Fibroblast of lung (primary cell): ENCODE measurements at regions not wholly inside any gene's neighbourhood (a gene's known extent, or its start where the extent isn't known, plus 50 kb on each side); places are given as distances from the start of the nearest gene placed in this dataset.
A peak's percentile ranks its signal among the peaks of the same experiment; 100 is the strongest.

Experiments
- DNase-seq, 2 donors: peaks; one replicate each; pipeline versions ENCODE4 v3.0.0 to v3.0.0-alpha.2; 2010; ENCODE audit warnings: low read depth in 2 of 2
- H2AFZ ChIP-seq: 2 replicates; pipeline ENCODE4 v1.5.1; 2012; ENCODE audit warnings: low read length, control low read depth, inconsistent platforms
- H3K27ac ChIP-seq: 2 replicates; pipeline ENCODE4 v1.5.1; 2011; ENCODE audit warnings: low read length, control low read depth; ENCODE audit not compliant: insufficient read depth
- H3K27me3 ChIP-seq: 2 replicates; pipeline ENCODE4 v1.5.1; 2011; ENCODE audit warnings: mild to moderate bottlenecking, low read length; ENCODE audit not compliant: control insufficient read depth, insufficient read depth
- H3K36me3 ChIP-seq: 2 replicates; pipeline ENCODE4 v1.5.1; 2011; ENCODE audit warnings: low read length; ENCODE audit not compliant: control insufficient read depth, insufficient read depth
- H3K4me1 ChIP-seq: 2 replicates; pipeline ENCODE4 v1.5.1; 2011; ENCODE audit warnings: low read length; ENCODE audit not compliant: control insufficient read depth, insufficient read depth; ENCODE audit errors: extremely low read depth
- H3K4me2 ChIP-seq: 2 replicates; pipeline ENCODE4 v1.5.1; 2011; ENCODE audit warnings: low read length, control low read depth; ENCODE audit not compliant: insufficient read depth; ENCODE audit errors: extremely low read depth
- H3K4me3 ChIP-seq, 4 experiments: fragments of 200-600 bp in 1 of 4; sonication (generic) in 1 of 4; replicated peaks in 1 of 4; 2 replicates each; pipeline ENCODE4 v1.5.1; 2011 to 2016; ENCODE audit warnings: low read length in 4 of 4, low read depth in 3 of 4, mild to moderate bottlenecking in 3 of 4, control low read depth in 2 of 4, inconsistent platforms in 1 of 4, mixed read lengths in 1 of 4; ENCODE audit not compliant: insufficient read depth in 1 of 4; ENCODE audit errors: control extremely low read depth in 1 of 4
- H3K79me2 ChIP-seq: 2 replicates; pipeline ENCODE4 v1.5.1; 2012; ENCODE audit warnings: mild to moderate bottlenecking, low read length, inconsistent platforms; ENCODE audit not compliant: control insufficient read depth, insufficient read depth
- H3K9ac ChIP-seq: 2 replicates; pipeline ENCODE4 v1.5.1; 2011; ENCODE audit warnings: mild to moderate bottlenecking, low read length, control low read depth; ENCODE audit not compliant: insufficient read depth
- H3K9me3 ChIP-seq: 2 replicates; pipeline ENCODE4 v1.5.1; 2012; ENCODE audit warnings: low read depth, low read length; ENCODE audit not compliant: control insufficient read depth, insufficient read depth
- H4K20me1 ChIP-seq: 2 replicates; pipeline ENCODE4 v1.5.1; 2011; ENCODE audit warnings: low read length; ENCODE audit not compliant: control insufficient read depth, insufficient read depth; ENCODE audit errors: extremely low read depth
- CTCF ChIP-seq, 2 donors: IDR thresholded peaks in 1 of 2; conservative IDR thresholded peaks in 1 of 2; 1 replicate in 1 of 2; 2 replicates in 1 of 2; pipeline ENCODE4 v1.5.1; 2011 to 2012; ENCODE audit warnings: low read length in 2 of 2, control low read depth in 1 of 2, inconsistent platforms in 1 of 2, low read depth in 1 of 2, mild to moderate bottlenecking in 1 of 2
- EZH2 ChIP-seq: IDR thresholded peaks from 2 replicates; pipeline ENCODE4 v1.5.1; 2012; ENCODE audit warnings: low read length, control low read depth, mild to moderate bottlenecking; ENCODE audit errors: missing control alignments

- Histone ChIP-seq H3K9ac (no peak overlapping the region), H2AFZ (no peak overlapping the region), H3K4me3 (no peak overlapping the region), H3K79me2 (no peaks in the 10 kb centered on the region), H3K9me3 (no peaks in the 10 kb centered on the region), H4K20me1 (no peaks in the 10 kb centered on the region), H3K4me1 (no peaks in the 10 kb centered on the region), H3K4me2 (no peak overlapping the region), H3K27me3 (no peaks in the 10 kb centered on the region), H3K27ac (no peak overlapping the region), H3K36me3 (no peaks in the 10 kb centered on the region)
- TF ChIP-seq CTCF (conservative IDR thresholded peaks at IDR 0.05 in 1 of 2, IDR thresholded peaks at IDR 0.05 in 1 of 2; ENCODE audit: low read depth in 1 of 2, low read length in 2 of 2) (no peak), EZH2 (no peak)
- DNase-seq: peak in 1 of 2 donors; percentile 33
These were observed 547.5 kb downstream of the COL12A1 start for GRCh38 chr6:74658391-74658790.

DNA sequence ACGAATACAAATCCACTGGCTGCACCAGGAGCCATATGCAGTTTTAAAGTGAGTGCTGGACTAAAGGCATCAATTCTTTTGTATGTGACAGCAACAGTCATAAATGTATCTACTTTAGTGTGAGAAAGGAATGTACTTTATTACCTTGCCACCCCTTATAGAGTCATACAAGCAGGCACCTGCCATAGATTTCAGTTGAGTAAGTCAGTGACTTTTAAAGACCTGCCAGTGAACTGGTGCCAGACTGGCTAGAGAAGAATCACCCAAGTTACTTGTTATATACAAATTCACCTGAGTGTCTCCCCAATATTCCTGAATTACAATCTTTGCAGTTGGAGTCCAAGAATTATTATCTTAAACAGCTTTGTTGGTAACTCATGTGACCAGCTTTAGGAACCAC lies 547.9 kb downstream of the COL12A1 start:
- no peak overlapping the region for H3K4me2 ChIP-seq
- H2AFZ ChIP-seq: no peak overlapping the region
- TF ChIP-seq EZH2 (no peak), CTCF (conservative IDR thresholded peaks at IDR 0.05 in 1 of 2, IDR thresholded peaks at IDR 0.05 in 1 of 2; ENCODE audit: low read depth in 1 of 2, low read length in 2 of 2) (no peak)
- H3K79me2 ChIP-seq: no peaks in the 10 kb centered on the region
- H3K36me3 ChIP-seq: no peaks in the 10 kb centered on the region
- H3K27me3 ChIP-seq: no peaks in the 10 kb centered on the region
- no peaks in the 10 kb centered on the region for H4K20me1 ChIP-seq
- DNase-seq: no peak
- no peaks in the 10 kb centered on the region for H3K4me1 ChIP-seq
- H3K4me3 ChIP-seq: no peak overlapping the region
- H3K27ac ChIP-seq: no peak overlapping the region
- H3K9me3 ChIP-seq: no peaks in the 10 kb centered on the region
- H3K9ac ChIP-seq: no peak overlapping the region

DNA sequence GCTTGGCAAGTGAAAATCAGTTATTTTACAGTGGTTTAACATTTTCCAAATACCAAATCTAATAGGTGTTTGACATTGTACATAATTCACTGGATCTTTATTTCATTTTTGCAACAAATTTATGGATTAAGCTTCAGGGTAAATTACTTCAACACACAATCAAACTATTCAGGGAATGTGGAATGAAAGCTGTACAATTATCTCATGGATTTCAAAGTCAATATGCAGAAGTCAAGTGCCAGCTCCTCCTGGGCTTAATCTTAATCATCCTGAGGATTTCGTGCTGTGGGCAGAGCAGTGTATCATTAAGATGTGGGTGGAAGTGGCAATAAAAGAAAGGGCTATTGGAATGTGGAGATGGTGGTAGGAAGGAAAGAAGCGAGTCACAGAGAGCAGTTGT lies 548.8 kb downstream of the COL12A1 start:
- Histone ChIP-seq H3K9ac (no peak overlapping the region), H3K79me2 (no peaks in the 10 kb centered on the region), H3K36me3 (no peaks in the 10 kb centered on the region), H3K4me2 (no peak overlapping the region), H2AFZ (no peak overlapping the region), H3K27ac (no peak overlapping the region), H3K4me1 (no peaks in the 10 kb centered on the region), H4K20me1 (no peaks in the 10 kb centered on the region), H3K9me3 (no peaks in the 10 kb centered on the region), H3K27me3 (no peaks in the 10 kb centered on the region), H3K4me3 (no peak overlapping the region)
- DNase-seq: peak in 1 of 2 donors; percentile 47
- TF ChIP-seq CTCF (conservative IDR thresholded peaks at IDR 0.05 in 1 of 2, IDR thresholded peaks at IDR 0.05 in 1 of 2; ENCODE audit: low read depth in 1 of 2, low read length in 2 of 2) (no peak), EZH2 (no peak)
